NCI-H2029 (cell line): ENCODE measurements at regions not wholly inside any gene's neighbourhood (a gene's known extent, or its start where the extent isn't known, plus 50 kb on each side); places are given as distances from the start of the nearest gene placed in this dataset.
"Not testable (repeated sequence)": the region's sequence is repeated elsewhere in the genome, so short reads cannot be mapped to it uniquely, and the experiment has no call there.

Experiments
- DNase-seq: peaks from one replicate; lab custom pipeline; 2025; lab: John Stamatoyannopoulos, UW

DNA sequence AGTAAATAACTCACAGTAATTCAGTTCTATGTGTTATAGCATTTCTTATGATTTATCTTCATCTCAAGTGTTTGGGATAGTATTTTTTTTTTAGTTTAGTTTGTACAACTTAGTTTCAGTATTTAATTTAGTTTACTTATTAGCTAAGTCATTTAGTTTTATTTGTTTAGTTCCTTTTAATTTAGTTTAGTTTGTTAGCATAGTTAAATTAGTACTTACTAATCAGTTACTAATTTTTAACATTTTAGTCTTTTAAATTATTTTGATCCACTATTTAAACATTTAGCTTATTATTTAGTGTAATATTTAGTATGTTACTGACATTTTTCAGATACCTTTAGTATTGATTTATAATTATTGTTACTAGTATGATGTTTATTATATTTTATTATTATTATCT is 85.2 kb upstream of the SIPA1L2 start:
- no peak for DNase-seq

GRCh38 chr1:232717911-232718310 is 87.3 kb upstream of the MAP10 start:
- DNase-seq = not testable (repeated sequence)

DNA sequence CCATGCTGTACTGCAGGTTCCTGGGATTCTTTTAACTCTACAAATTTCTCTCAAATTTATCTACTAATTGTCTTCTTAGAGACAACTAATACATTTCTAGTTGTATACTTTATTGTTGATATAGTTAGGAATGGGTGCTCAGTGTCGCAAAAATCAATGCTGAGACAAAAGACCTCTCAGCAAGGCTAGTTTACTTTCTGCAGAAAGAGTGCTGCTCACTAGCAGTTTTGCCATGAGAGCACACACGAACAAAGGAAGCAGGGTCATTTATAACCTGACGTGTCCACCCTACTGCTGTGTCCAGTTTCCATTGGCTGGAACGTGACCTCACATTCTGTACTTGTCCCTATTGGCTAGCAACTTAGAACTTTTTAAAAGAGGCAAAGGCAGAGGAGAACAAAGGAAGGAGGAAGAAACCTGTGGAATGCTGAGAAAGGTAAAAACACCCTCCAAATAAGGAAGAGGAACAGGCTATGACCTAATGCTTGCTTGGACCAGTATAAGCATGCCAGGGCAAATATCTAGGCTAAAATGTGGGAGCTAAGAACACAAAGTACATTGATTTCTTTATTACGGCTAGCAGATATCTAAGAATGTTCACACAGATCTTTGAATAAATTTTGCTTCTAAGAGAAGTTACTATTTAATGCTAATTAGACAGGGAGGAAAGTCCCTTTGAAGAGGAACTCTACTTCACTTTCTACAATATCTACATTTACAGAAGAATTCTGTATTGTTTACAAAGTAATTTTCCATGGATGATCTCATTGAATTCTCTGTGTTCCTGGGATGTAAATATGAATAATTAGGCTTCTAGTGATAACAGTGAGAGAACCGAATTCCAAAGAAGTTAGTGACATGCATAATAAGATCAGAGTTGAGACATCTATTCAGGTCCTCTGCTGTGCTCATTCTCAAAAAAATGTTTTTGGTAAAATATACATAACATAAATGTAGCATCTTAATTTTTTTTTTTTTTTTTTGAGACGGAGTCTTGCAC is 86.0 kb upstream of the MAP10 start:
- DNase-seq = no peak

DNA sequence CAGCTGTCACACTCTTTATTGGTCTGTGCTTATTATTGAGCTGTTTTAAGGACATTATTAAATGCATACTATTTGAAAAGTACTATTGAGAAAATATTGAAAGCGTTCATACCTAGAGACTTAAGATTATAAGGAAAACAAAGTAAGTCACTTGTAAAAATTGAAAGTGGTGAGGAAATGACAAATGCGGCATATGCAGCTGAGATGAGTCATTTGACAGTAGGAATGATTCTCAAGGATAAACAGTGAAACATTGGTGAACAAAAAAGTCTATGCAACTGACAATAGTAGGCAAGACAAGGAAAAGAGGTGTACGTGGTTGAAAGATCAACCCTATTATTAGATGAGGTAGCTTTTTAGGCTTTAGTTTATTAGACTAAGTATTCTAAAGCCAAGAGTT is 82.6 kb upstream of the MAP10 start:
- no peak for DNase-seq

- DNase-seq = no peak
Observed at GRCh38 chr1:232725305-232726047, 79.7 kb upstream of the MAP10 start.

- no peak for DNase-seq
Observed at GRCh38 chr1:232726048-232726779, 79.0 kb upstream of the MAP10 start.

- DNase-seq = no peak
Observed at GRCh38 chr1:232728507-232729263, 76.5 kb upstream of the MAP10 start.

DNA sequence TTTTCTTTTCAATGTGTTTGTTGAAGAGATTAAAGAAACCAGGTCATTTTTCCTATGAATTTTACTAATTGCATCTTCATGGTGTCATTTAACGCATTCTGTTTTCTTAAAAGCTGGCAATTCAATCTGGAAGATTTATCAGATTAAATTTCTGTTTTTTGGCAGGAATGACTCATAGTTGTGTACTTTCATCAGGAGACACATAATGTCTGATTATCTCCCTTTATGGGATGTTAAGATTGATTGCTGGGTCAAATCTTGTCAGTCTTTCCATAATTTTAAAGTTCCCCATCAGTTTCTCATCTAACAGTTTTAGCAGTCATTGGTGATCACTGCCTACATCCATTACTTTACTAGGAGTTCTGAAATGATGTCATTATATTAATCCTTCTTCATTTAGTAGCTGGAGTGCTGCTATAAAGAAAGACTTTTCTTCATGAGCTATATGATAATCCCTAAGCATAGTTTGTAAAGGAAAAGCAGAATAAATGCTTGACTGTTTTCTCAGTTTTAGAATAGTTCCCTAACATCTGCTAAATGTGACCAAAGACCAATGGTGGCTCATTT is 72.8 kb upstream of the MAP10 start:
- DNase-seq = no peak

DNA sequence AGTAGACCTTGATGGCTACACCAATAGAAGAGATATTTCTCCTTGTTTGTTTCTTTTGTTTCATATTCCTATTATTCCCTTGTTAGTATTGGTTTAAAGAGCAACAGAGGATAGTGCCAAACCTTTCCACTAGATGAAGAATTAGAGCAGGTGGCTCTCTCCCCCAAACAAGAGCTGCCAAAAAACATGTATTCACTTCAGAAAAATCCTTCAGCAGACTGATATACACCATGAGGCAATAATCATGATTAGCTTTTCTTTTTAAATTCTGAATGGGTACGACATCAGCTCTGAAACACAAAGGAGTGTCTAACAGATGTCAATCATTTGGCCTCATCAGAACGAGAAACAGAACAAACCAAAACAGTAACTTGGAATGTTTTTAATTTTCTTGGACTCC is 67.3 kb upstream of the MAP10 start:
- no peak for DNase-seq

DNA sequence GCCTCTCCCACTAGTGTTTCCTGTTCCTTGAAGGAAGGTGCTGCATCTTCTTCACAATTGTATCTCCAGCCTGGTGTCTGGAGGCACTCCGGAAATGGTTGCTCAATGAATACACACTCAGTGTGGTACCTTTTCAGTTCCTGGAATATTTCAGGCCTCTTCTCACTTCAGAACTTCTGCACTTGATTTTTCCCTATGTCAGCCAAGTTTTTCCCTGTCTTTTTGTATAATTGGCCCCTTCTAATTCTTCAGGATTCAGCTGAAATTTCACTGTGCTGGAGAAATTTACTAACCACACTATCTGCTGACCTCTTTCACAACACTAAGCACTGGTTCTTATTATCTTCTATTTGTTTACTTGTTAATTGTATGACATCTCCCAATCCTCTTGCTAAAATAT is 61.2 kb upstream of the MAP10 start:
- no peak for DNase-seq

DNA sequence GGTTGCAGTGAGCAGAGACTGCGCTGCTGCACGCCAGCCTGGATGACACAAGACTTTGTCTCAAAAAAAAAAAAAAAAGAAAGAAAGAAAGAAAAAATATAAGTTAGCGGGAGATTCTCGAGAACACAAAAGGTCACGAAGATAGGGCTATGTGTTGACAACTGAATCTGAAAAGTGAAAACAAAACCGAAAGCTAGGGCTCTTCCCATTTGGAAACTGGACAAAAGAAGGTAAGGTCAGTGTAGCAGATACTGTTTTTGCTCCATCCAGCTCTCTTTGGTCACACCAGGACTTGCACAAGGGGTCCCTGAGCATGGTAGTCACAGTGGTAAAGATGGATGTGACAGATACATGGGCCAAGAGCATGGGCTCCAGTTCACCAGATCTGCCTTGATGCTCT is 60.4 kb upstream of the MAP10 start:
- DNase-seq = no peak

GRCh38 chr1:232745698-232746097 is 59.5 kb upstream of the MAP10 start:
- DNase-seq = not testable (repeated sequence)

DNA sequence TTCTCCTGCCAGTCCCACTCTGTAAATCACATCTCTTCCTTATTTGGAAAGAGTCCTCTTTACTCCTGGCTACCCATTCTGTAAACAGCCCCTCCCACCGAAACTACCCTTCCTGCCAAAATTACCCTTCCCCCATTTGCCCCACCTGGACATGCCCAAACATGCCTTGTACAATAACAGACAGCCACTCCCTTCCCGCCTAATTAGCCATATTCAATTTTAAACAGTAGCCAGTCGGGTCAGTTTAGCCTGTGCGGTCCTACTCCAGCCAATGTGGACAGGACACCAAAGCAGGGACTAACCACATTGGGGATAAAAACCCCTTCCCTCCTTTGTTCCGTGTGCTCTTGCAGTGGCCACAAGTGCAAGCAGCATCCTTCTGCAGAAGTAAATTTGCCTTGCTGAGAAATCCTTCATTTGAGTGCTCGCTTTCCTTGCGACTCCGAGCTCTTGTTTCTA is 56.3 kb upstream of the MAP10 start:
- no peak for DNase-seq

DNA sequence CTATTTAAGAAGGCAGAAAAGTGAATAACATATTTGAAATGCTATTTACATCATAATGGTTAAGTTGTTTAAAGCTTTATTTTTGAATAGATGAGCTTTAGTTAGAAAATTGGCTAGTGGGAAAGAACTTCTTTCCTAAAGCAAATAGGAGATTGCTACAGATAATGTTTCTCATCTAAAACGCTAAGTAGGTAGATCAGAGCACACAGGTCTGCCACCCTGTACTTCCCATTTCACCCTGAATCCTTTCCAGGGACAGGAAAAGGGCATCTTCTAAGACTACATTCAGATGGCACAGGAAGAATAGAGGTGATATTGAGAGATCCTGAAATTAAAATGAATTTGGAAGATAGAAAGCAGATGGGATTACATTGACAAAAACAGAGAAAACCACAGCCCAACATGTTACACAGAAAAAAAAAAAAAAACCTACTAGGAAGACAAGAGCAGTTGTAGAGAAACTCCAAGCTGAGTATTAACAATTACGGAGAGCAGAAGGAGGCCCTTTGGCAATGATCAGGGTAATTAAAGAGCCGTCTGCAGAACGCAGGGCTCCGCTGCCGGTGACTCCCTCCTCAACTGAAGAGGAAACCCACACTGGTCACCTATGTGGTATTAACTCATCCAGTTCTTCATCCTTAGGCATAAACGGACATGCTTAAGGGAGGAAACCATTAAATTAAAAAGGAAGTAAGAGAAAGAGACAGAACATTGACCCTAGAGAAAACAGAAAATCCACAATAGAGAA is 53.6 kb upstream of the MAP10 start:
- no peak for DNase-seq

- no peak for DNase-seq
Observed at GRCh38 chr1:232752365-232752764, 52.9 kb upstream of the MAP10 start.

DNA sequence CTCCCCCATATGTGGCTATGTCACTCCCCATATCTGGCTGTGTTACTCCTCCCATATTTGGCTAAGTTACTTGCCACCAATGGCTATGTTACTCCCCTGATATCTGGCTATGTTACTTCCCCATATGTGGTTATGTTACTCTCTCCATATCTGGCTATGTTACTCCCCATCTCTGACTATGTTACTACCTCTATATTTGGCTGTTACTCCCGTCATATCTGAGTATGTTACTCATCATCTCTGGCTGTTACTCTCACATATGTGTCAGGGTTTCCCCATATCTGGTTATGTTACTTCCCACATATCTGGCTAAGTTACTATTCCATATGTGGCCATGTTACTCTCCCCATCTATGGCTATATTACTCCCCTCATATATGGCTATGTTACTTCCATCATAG is 50.3 kb upstream of the MAP10 start:
- no peak for DNase-seq
